Suprapubic skin (tissue), 4 donors: ENCODE measurements at regions not wholly inside any gene's neighbourhood (a gene's known extent, or its start where the extent isn't known, plus 50 kb on each side); places are given as distances from the start of the nearest gene placed in this dataset.

ENCODE experiments used
- DNase-seq, 2 donors: peaks; one replicate each; pipeline ENCODE4 v3.0.0-alpha.2; 2019; ENCODE audit warnings: low spot score in 2 of 2
- H3K27ac ChIP-seq: fragments of 200-600 bp; sonication (generic); one replicate; pipeline ENCODE4 v1.5.1; 2019
- H3K27me3 ChIP-seq: fragments of 200-600 bp; sonication (generic); one replicate; pipeline ENCODE4 v1.5.1; 2019
- H3K36me3 ChIP-seq: fragments of 200-600 bp; sonication (generic); one replicate; pipeline ENCODE4 v1.5.1; 2019
- H3K4me1 ChIP-seq: fragments of 200-600 bp; sonication (generic); one replicate; pipeline ENCODE4 v1.5.1; 2019
- H3K4me3 ChIP-seq: fragments of 200-600 bp; sonication (generic); one replicate; pipeline ENCODE4 v1.5.1; 2019; ENCODE audit warnings: mild to moderate bottlenecking
- H3K9me3 ChIP-seq: fragments of 200-600 bp; sonication (generic); one replicate; pipeline ENCODE4 v1.5.1; 2019
- EP300 ChIP-seq: sonication (generic); formaldehyde crosslinking; IDR thresholded peaks from one replicate; pipeline ENCODE4 v1.6.1; 2017; ENCODE audit warnings: antibody characterized with exemption
- POLR2A ChIP-seq, 2 donors: fragments of 450-650 bp; IDR thresholded peaks; one replicate each; pipeline ENCODE4 v1.6.1; 2017; ENCODE audit warnings: antibody characterized with exemption in 2 of 2, mild to moderate bottlenecking in 2 of 2, moderate library complexity in 2 of 2
- POLR2AphosphoS5 ChIP-seq, 3 donors: sonication (generic); formaldehyde crosslinking; IDR thresholded peaks; one replicate each; pipeline ENCODE4 v1.6.1; 2017; ENCODE audit warnings: antibody characterized with exemption in 3 of 3
- WGBS: methylation state at CpG from one replicate; pipeline ENCODE4 v1.1.5; 2018; 5-methylcytosine and 5-hydroxymethylcytosine counted together
- TF ChIP-seq, protein P1 (sequence below), 2 donors: fragments of 200-600 bp in 1 of 2; fragments of 450-650 bp in 1 of 2; sonication (generic) in 1 of 2; IDR thresholded peaks; one replicate each; pipeline ENCODE4 v1.5.1; 2016 to 2019; ENCODE audit warnings: antibody characterized with exemption in 2 of 2, mild to moderate bottlenecking in 1 of 2, moderate library complexity in 1 of 2

DNA sequence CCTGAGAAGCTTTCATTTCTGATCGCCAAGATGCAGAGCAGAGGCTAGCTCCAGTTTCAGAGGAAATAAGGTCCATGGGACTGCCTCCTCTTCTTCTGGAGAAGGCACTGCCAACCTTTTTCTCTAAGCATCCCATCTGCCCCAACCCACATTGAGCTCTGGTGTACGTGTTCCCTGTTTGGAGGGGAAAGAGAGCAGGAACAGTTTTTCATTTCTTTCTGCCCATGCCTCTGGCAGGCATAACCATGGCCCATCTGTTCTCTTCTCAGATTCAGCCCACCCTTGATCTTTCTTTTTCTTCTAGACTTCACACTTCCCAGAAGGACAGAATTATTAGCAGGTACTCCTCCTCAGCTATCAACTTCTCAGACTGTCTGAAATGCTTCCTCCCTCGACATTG lies 1110.3 kb upstream of the KLHL29 start:
- no peak overlapping the region for H3K4me3 ChIP-seq
- no peak overlapping the region for H3K27ac ChIP-seq
- H3K27me3 ChIP-seq, result no peaks in the 10 kb centered on the region
- H3K9me3 ChIP-seq, result no peaks in the 10 kb centered on the region
- 48% methylated on average over 3 of the region's 3 CpGs for WGBS
- no peak for DNase-seq
- H3K4me1 ChIP-seq, result no peaks in the 10 kb centered on the region
- TF ChIP-seq, protein P1, sequence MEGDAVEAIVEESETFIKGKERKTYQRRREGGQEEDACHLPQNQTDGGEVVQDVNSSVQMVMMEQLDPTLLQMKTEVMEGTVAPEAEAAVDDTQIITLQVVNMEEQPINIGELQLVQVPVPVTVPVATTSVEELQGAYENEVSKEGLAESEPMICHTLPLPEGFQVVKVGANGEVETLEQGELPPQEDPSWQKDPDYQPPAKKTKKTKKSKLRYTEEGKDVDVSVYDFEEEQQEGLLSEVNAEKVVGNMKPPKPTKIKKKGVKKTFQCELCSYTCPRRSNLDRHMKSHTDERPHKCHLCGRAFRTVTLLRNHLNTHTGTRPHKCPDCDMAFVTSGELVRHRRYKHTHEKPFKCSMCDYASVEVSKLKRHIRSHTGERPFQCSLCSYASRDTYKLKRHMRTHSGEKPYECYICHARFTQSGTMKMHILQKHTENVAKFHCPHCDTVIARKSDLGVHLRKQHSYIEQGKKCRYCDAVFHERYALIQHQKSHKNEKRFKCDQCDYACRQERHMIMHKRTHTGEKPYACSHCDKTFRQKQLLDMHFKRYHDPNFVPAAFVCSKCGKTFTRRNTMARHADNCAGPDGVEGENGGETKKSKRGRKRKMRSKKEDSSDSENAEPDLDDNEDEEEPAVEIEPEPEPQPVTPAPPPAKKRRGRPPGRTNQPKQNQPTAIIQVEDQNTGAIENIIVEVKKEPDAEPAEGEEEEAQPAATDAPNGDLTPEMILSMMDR (IDR thresholded peaks at IDR 0.05), result no peak
- TF ChIP-seq POLR2AphosphoS5 (IDR thresholded peaks at IDR 0.05), result no peak
- no peak for TF ChIP-seq EP300
- H3K36me3 ChIP-seq, result no peaks in the 10 kb centered on the region

DNA sequence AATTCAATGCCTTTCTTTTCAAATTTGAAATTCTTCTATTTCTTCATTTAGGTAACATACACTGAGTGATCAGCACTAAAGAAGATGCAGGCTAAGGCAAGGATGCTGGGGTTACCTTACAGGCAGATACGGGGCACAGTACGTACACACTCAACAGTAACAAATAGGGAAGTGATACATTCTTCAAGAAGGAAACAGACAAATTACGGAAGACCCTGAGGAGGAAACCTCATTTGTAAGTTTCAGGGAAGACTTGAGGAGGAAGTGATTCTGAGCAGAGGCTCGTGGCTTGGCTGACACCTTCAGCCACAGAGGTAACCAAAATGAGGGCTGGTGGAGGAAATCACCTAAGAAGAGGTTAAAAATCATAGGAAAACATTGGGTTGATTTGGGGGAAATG lies 1108.3 kb upstream of the KLHL29 start:
- Histone ChIP-seq H3K4me1 (peaks cover 4% of the 10 kb centered on the region), H3K4me3 (no peak overlapping the region), H3K27me3 (no peaks in the 10 kb centered on the region), H3K36me3 (no peaks in the 10 kb centered on the region), H3K27ac (no peak overlapping the region), H3K9me3 (no peaks in the 10 kb centered on the region)
- TF ChIP-seq EP300 (no peak), POLR2AphosphoS5 (IDR thresholded peaks at IDR 0.05) (no peak), POLR2A (IDR thresholded peaks at IDR 0.05) (no peak)
- TF ChIP-seq, protein P1 (IDR thresholded peaks at IDR 0.05), result no peak
- WGBS, result 81% methylated on average over 4 of the region's 4 CpGs
- DNase-seq, result no peak

DNA sequence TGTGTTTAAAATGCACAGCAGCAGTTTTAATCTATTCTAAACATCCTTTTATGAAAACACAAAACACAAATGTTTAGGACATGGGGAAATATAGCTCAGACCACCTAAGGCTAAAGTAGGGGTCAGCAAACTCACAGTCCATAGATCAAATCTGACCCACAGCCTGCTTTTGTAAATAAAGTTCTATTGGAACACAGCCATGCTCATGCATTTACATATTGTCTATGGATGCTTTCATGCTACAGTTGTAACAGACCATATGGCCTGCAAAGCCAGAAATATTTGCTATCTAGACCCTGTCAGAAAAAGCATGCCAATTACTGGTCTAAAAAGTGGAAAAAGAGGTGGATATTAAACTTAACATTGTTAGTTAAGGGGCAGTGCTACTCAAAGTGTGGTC lies 1105.4 kb upstream of the KLHL29 start:
- H3K9me3 ChIP-seq, result no peaks in the 10 kb centered on the region
- no peak for DNase-seq
- no peaks in the 10 kb centered on the region for H3K36me3 ChIP-seq
- TF ChIP-seq, protein P1 (IDR thresholded peaks at IDR 0.05), result no peak
- H3K4me1 ChIP-seq, result peaks cover 4% of the 10 kb centered on the region
- H3K4me3 ChIP-seq, result no peak overlapping the region
- no peak overlapping the region for H3K27ac ChIP-seq
- H3K27me3 ChIP-seq, result no peaks in the 10 kb centered on the region

DNA sequence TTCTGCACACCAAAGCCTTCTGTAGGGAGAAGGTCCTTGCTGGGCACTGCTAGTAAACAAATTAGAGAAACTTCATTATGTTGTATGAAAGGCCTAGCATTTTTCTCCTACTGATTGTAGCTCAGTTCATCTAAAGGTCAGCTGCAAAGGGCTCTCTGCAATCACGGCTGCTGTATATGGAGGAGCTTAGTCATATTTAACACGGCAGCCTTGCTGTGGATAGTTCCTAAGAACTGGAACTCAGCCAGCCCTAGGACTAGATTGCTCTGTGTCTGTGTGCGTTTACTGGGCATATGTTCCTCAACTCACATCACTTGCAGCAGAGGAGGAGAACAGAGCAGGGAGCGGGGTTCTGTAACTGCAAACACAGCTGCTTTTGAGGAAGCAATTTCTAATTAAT lies 1103.9 kb upstream of the KLHL29 start:
- 39% methylated on average over 4 of the region's 4 CpGs for WGBS
- H3K27me3 ChIP-seq, result no peaks in the 10 kb centered on the region
- DNase-seq, result no peak

DNA sequence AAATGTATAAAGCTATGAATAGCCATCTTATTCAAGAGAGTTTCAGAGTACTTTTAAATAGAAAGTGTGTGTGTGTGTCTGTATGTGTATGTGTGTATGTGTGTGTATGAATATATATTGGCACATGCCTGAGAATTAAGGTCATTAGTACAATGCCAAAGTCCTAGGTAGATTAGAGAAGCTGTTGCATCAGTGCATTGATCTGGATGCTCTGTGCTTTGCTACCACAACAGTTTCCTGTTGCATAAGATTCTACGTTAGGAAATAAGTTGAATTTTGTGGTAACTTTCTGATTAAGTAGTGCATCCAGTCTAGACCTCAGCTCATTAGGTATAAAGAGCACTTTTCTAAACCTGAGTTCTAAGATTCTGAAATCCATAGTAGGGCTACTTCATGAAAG lies 1102.8 kb upstream of the KLHL29 start:
- Histone ChIP-seq H3K27ac (no peak overlapping the region), H3K36me3 (no peaks in the 10 kb centered on the region), H3K9me3 (no peaks in the 10 kb centered on the region), H3K4me3 (no peak overlapping the region), H3K4me1 (peaks cover 4% of the 10 kb centered on the region), H3K27me3 (no peaks in the 10 kb centered on the region)
- WGBS, result 70% methylated on average over 1 of the region's 1 CpG
- DNase-seq, result no peak
- TF ChIP-seq POLR2A (IDR thresholded peaks at IDR 0.05) (no peak), POLR2AphosphoS5 (IDR thresholded peaks at IDR 0.05) (no peak), EP300 (no peak)
- TF ChIP-seq, protein P1 (IDR thresholded peaks at IDR 0.05), result no peak

More for the DNA sequence above, 1103.9 kb upstream of the KLHL29 start:
- Histone ChIP-seq H3K27ac (no peak overlapping the region), H3K9me3 (no peaks in the 10 kb centered on the region), H3K4me1 (peaks cover 4% of the 10 kb centered on the region), H3K36me3 (no peaks in the 10 kb centered on the region), H3K4me3 (no peak overlapping the region)
- TF ChIP-seq POLR2AphosphoS5 (IDR thresholded peaks at IDR 0.05), result no peak
- TF ChIP-seq, protein P1 (IDR thresholded peaks at IDR 0.05), result no peak
- no peak for TF ChIP-seq EP300
